ENCODE measurements at regions not wholly inside any gene's neighbourhood (a gene's known extent, or its start where the extent isn't known, plus 50 kb on each side); places are given as distances from the start of the nearest gene placed in this dataset.

GRCh38 chr3:72517921-72518424 is 330.3 kb downstream of the SHQ1 start:
- Histone ChIP-seq H3K4me1 (ENCODE audit: insufficient read depth, low read length) (no peaks in the 10 kb centered on the region), H3K79me2 (ENCODE audit: insufficient read depth, low read length) (no peaks in the 10 kb centered on the region), H4K8ac (replicated peaks; ENCODE audit: insufficient read length, low read depth, low read length) (no peak overlapping the region), H3K4me2 (ENCODE audit: insufficient read depth, insufficient read length, low read length) (no peak overlapping the region), H3K4ac (ENCODE audit: low read depth, low read length) (no peak overlapping the region), H2BK5ac (ENCODE audit: insufficient read length, low read length) (no peak overlapping the region), H2BK120ac (ENCODE audit: low read depth, low read length, poor library complexity, severe bottlenecking) (no peak overlapping the region), H4K91ac (ENCODE audit: insufficient read length, low read depth, low read length) (no peak overlapping the region), H3K23me2 (ENCODE audit: insufficient read length, low read depth, low read length, poor library complexity, severe bottlenecking) (no peaks in the 10 kb centered on the region), H4K20me1 (ENCODE audit: control insufficient read depth, insufficient read depth, insufficient read length) (no peaks in the 10 kb centered on the region), H2BK20ac (ENCODE audit: low read depth, low read length, poor library complexity, severe bottlenecking) (no peak overlapping the region), H2BK12ac (ENCODE audit: insufficient read length, low read depth, low read length) (no peak overlapping the region), H2BK15ac (ENCODE audit: low read depth, low read length) (no peak overlapping the region), H4K5ac (ENCODE audit: insufficient read length, low read depth, low read length) (no peak overlapping the region), H3K27me3 (ENCODE audit: insufficient read depth, low read length) (no peaks in the 10 kb centered on the region), H3K9ac (ENCODE audit: extremely low read depth, insufficient read length, low read length) (no peak overlapping the region), H3K9me3 (ENCODE audit: control insufficient read depth, low read depth, low read length) (no peaks in the 10 kb centered on the region), H2AFZ (ENCODE audit: low read length) (no peak overlapping the region), H3K27ac (ENCODE audit: insufficient read length, low read depth, low read length) (no peak overlapping the region), H2AK5ac (ENCODE audit: insufficient read length, low read length) (no peak overlapping the region), H3K56ac (ENCODE audit: insufficient read length, low read depth, low read length) (no peak overlapping the region), H3T11ph (ENCODE audit: low read length) (no peak overlapping the region), H3K14ac (ENCODE audit: insufficient read depth, low read length) (no peak overlapping the region), H3K23ac (ENCODE audit: insufficient read length, low read depth, low read length) (no peak overlapping the region), H3K18ac (ENCODE audit: insufficient read length, low read depth, low read length) (no peak overlapping the region), H3K79me1 (ENCODE audit: insufficient read depth, low read depth, low read length, poor library complexity, severe bottlenecking) (no peaks in the 10 kb centered on the region)
- Mint-ChIP-seq H3K27me3 (ENCODE audit: low read depth) (no peaks in the 10 kb centered on the region; the same call in 1 of the 2 replicates), H3K27ac (no peak overlapping the region), H3K36me3 (ENCODE audit: insufficient read depth in 1 of 3, low read depth in 3 of 3) (no peaks in the 10 kb centered on the region), H3K4me3 (no peak overlapping the region), H3K9me3 (no peaks in the 10 kb centered on the region), H3K4me1 (peaks cover 0 to 2% of the 10 kb centered on the region in 2 experiments; a peak in 1 of 4 replicates)
- no CpG with 5 or more reads among the region's 4 CpGs for WGBS (ENCODE audit: extremely low coverage, insufficient read length, low lambda C conversion rate)
- no peak for DNase-seq
- TF ChIP-seq CTCF (conservative IDR thresholded peaks at IDR 0.05): no peak

Measured in H9 (cell line).